ENCODE measurements at regions not wholly inside any gene's neighbourhood (a gene's known extent, or its start where the extent isn't known, plus 50 kb on each side); places are given as distances from the start of the nearest gene placed in this dataset.
A peak's percentile ranks its signal among the peaks of the same experiment; 100 is the strongest.

- no peak for DNase-seq
Observed at GRCh38 chr1:34518146-34518699, 236.6 kb upstream of the GJB5 start.

GRCh38 chr1:34520111-34520510, 234.7 kb upstream of the GJB5 start:
- no peak for DNase-seq

GRCh38 chr1:34524783-34525182, 230.1 kb upstream of the GJB5 start:
- DNase-seq, result no peak

GRCh38 chr1:34529935-34530859, 224.7 kb upstream of the GJB5 start:
- DNase-seq, result no peak

GRCh38 chr1:34532113-34532512, 222.7 kb upstream of the GJB5 start:
- no peak for DNase-seq

DNA sequence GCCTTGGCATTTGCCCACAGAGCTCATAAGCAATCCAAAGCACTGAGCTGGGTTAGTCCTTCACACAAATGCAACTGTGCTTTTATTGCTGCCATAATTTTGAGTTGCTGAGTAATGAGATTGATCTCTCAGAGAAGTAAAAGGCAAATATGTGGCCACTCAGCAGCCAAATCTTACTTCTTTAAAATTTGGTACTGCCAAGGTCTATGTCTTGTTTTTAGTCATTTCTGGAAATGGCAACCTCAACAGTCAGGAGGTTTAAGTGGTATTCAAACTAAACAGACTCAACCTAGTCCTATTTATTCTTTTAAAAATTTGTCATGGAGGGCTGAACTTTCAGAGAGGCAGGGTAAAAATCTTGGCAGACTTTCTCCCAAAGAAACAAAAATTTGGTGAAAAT, 216.4 kb upstream of the GJB5 start:
- DNase-seq, result no peak

- no peak for DNase-seq
Observed at GRCh38 chr1:34547046-34547674, 207.7 kb upstream of the GJB5 start.

- no peak for DNase-seq
Observed at GRCh38 chr1:34549199-34549598, 205.6 kb upstream of the GJB5 start.

DNA sequence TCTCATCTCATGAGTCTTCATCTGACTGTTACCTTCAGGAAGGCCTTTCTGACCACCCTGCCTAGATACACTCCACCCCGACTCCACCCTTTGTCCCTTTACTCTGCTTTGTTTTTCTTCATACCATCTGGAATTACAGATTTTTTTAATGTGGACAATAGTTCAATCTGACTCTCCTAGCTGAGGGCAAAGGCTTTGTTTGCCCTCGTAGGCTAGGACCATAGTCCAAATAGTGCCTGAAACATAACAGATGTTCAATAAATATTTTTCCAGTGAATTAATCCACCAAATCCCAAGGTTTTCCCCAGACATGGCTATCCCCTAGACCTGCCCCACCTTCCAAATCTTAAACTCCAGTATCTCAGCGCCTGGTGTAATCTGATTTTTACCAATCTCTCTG, 176.5 kb upstream of the GJB5 start:
- DNase-seq, result no peak

DNA sequence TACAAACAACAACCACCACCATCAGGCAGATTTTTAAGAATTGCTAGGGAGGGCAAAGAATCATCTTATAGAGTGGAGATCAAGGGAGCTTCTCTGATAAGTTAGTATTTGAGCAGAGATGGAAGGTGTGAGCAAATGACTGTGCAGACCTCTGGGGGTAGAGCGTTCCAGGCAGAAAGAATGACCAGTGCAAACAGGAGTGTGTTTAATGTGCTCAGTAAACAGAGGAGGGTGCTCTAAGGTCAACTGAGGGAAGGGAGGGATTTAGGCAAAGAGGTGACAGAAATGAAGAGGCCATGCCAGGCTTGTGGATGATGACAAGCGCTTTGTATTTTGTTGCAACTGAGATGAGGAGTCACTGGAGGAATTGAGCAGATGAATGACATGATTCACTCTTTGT, 172.5 kb upstream of the GJB5 start:
- DNase-seq, result no peak

- no peak for DNase-seq
Observed at GRCh38 chr1:34587761-34588160, 167.1 kb upstream of the GJB5 start.

DNA sequence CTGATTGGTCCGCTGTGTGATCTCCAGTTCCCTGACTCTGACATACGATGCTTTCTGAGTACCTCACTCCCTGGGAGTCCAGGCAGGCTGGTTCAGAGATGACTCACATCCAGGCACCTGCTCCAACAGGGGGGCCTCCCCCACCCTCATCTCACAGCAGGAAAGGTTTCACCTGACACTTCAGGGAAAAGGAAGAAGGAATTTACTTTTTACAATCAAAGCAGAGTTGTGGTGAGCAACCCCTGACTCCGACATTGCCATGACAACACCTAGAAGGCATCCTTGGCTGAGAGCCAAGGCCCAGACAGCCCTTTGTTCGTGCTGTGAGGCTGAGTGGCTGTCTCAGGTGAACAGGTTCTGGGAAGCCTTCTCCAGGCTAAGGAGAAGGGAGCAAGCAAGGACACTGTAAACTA, 164.6 kb upstream of the GJB5 start:
- DNase-seq, result no peak

- DNase-seq, result no peak
Observed at GRCh38 chr1:34591751-34592629, 162.9 kb upstream of the GJB5 start.

DNA sequence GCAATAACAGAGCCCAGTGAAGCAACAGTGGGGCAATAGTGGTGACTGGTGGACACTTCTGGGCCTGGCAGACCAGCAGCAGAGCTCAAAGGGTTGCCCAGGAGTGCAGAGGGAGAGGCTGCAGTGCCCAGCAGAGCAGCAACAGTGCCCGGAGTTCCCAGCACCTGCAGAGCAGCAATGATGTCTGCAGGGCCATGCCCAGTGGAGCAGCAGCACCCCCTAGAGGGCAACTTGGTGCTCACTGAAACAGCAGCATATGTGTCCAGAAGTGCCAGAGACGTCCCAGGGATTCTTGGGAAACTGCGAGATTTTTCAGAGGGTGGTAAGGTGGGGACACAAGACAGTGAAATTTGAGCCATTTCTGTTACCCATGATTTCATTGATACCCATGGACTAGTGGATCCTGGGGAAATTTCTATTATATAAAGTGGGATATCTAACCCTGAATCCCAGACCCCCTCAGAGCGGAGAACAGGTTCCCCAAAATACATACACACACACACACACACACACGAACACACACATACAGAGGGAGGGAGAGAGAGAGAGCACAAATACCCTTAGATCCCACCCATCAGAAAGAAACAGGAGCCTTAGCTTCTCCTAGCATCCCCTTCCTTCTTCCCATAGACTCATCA, 156.9 kb upstream of the GJB5 start:
- DNase-seq, result peak; percentile 33

DNA sequence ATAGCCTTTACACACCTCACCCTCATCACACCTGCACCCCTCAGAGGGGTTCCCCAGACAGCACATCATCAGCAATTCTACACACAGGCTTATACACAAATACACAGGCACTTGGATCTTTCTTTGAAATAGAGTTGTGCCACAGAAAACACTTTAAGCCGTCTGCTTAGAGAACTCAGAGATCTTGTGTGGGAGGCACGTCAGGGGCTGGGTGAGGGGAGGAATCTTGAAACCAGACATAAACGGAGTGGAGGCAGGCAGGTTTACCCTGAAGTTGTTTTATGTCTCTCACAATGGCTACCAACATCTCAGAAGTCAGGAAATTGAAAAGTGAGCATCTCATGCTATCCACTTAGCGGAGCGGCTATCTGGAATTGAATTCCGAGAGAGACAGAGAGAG, 151.9 kb upstream of the GJB5 start:
- no peak for DNase-seq

GRCh38 chr1:34603594-34603993, 151.3 kb upstream of the GJB5 start:
- DNase-seq, result no peak

DNA sequence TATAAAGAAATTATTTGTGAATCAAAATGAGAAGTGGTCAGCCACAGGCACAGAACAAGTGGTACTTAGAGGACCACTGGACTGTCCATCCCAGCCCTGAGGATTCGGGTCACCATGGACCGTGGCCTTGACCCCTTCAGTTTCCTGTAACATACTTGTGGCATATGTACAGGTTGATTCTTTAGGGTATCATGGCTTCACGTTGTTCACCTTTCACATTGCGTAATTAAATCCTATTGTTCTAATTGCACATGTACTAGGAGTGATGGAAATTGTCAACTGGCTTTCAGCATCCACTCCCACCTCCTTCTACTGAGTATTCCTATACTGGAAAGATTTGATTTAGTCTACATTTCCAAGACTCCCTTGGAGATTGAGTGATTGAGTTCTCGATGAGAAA, 148.3 kb upstream of the GJB5 start:
- DNase-seq, result no peak

GRCh38 chr1:34610063-34610462, 144.8 kb upstream of the GJB5 start:
- no peak for DNase-seq

DNA sequence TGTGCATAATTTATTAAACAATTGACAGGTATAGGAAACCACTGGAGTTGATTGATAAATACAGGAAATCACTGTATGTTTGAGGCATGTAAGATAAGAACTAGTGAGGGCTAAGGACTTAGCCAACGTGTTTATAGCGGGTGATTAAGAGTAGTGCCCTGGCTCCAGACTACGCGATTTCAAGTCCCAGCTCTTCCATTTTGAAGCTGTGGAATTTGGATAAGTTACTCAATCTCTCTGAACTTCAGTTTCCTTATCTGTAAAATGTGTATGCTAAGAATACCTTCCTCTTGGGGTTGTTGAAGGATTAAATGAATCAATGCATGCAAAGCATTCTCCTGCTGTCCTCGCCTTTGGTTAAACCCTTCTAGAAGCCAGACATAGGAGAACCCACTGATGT, 143.3 kb upstream of the GJB5 start:
- DNase-seq, result no peak

- DNase-seq, result no peak
Observed at GRCh38 chr1:34612091-34612827, 142.6 kb upstream of the GJB5 start.

DNA sequence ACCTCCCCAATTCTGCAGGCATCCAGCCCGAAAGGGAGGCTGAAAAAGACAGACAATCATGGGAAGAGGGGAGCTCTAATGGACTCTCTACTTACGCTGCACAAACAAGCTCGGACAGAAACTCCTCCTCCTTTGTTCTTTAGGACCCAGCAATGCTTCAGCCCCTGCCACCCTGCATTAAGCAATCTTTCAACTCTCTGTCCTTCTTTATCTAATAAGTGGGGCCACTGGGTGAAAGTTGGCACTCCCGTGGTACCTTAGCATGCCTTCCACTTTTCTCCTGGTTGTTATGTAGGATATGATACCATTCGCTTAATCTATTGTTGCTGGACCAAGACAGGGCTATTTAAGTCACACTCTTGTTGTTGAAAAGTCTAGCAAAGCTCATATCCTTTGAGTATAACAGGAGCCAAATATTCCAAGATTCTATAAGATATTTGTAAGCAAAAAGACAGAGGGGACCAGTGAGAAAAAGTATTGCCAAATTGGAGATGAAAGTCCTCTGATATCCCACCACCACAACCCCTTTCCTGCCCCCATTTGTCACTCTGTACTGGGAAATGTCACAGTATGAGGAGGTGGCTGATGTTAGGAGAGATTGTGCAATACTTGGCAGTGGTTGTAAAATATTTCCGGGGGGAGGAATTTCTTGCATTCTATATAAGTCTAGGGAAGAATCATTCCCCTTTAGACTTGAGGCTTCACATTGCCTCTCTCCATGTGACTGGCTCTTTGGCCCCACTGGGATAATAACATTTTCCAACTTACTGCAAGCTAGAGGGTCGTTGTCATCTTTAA, 137.3 kb upstream of the GJB5 start:
- no peak for DNase-seq

Data from femur (tissue), 1 donor.